ENCODE measurements at regions not wholly inside any gene's neighbourhood (a gene's known extent, or its start where the extent isn't known, plus 50 kb on each side); places are given as distances from the start of the nearest gene placed in this dataset.

GRCh38 chr6:132025468-132025867, 74.3 kb upstream of the CCN2 start:
- H3K9me3 ChIP-seq (ENCODE audit: insufficient read depth in 2 of 2, low read depth in 1 of 2, low read length in 1 of 2) = no peaks in the 10 kb centered on the region
- no peak overlapping the region for H3K56ac ChIP-seq (replicated peaks; ENCODE audit: insufficient read length, low read depth, low read length)
- no peaks in the 10 kb centered on the region for H3K27me3 ChIP-seq (replicated peaks in 1 of 4; ENCODE audit: control insufficient read depth in 3 of 4, extremely low read depth in 1 of 4, insufficient read depth in 3 of 4, low read length in 3 of 4)
- H3K18ac ChIP-seq (ENCODE audit: extremely low read depth, low read length) = no peak overlapping the region
- H3K4ac ChIP-seq (replicated peaks; ENCODE audit: insufficient read length, low read depth, low read length) = no peak overlapping the region
- no peaks in the 10 kb centered on the region for H3K79me2 ChIP-seq (ENCODE audit: control insufficient read depth in 1 of 2, insufficient read depth in 2 of 2, low read length in 2 of 2)
- no peak overlapping the region for H4K91ac ChIP-seq (replicated peaks; ENCODE audit: insufficient read length, low read length)
- H3K27ac ChIP-seq (ENCODE audit: low read depth, low read length) = no peak overlapping the region
- POLR2A ChIA-PET (ENCODE audit: partially characterized antibody) = interaction anchor here (0.6 to 5.4 kb wide), 4 partner anchors 28 to 1029 kb away, joined by 3 to 63 read pairs (median 4); partner anchors contain the start of gene CCN2
- peak overlapping the region; percentile 13; the same call in 1 of the 2 replicates for H2BK12ac ChIP-seq (ENCODE audit: low read depth, low read length)
- no peak overlapping the region for H3K9ac ChIP-seq (replicated peaks in 1 of 4; ENCODE audit: extremely low read depth in 1 of 4, low read depth in 3 of 4, low read length in 3 of 4)
- H2AFZ ChIP-seq (ENCODE audit: low read length) = no peak overlapping the region
- H3K4me1 ChIP-seq (replicated peaks in 1 of 4; ENCODE audit: control insufficient read depth in 3 of 4, insufficient read depth in 4 of 4, low read length in 3 of 4) = peaks cover 2 to 13% (median 7%) of the 10 kb centered on the region in 4 experiments; a peak in 3 of 7 replicates
- no peak overlapping the region for H4K5ac ChIP-seq (ENCODE audit: insufficient read length, low read depth, low read length)
- 0 out of 4 replicates have a peak overlapping the region, but pooled peaks of 1 of the 2 experiments have one; percentile 19 for H3K4me2 ChIP-seq (ENCODE audit: insufficient read depth in 1 of 2, low read depth in 2 of 2, low read length in 2 of 2)
- no peaks in the 10 kb centered on the region for H4K20me1 ChIP-seq (replicated peaks in 1 of 2; ENCODE audit: control insufficient read depth in 1 of 2, insufficient read depth in 2 of 2, low read length in 2 of 2)
- H4K8ac ChIP-seq (ENCODE audit: extremely low read depth, insufficient read depth, low read length) = no peak overlapping the region
- H3K23ac ChIP-seq (ENCODE audit: insufficient read length) = no peak overlapping the region
- H2BK20ac ChIP-seq (ENCODE audit: low read length) = no peak overlapping the region
- 62% methylated on average over 5 of the region's 5 CpGs; no CpG with 5 or more reads in 1 of the 2 experiments for WGBS, 2 experiments (ENCODE audit: extremely low coverage in 1 of 2, insufficient coverage in 1 of 2, insufficient read length in 1 of 2, insufficient replicate concordance in 2 of 2, low coverage in 1 of 2, low lambda C conversion rate in 2 of 2, missing lambda C conversion rate in 1 of 2)
- DNase-seq (ENCODE audit: low read depth in 1 of 2, low spot score in 2 of 2) (no peak), FAIRE-seq (no peak)
- H2BK120ac ChIP-seq (replicated peaks; ENCODE audit: low read depth, low read length) = no peak overlapping the region
- peak overlapping the region; percentile 27; the same call in 1 of the 2 replicates for H2BK5ac ChIP-seq (ENCODE audit: low read depth, low read length)
- H3K36me3 ChIP-seq (ENCODE audit: control insufficient read depth in 2 of 4, insufficient read depth in 4 of 4, low read length in 3 of 4) = no peaks in the 10 kb centered on the region
- H3K4me3 ChIP-seq (ENCODE audit: extremely low read depth in 1 of 4, insufficient read depth in 2 of 4, low read depth in 3 of 4, low read length in 4 of 4) = no peak overlapping the region
- no peak overlapping the region for H2BK15ac ChIP-seq (ENCODE audit: low read length)
- H2AK5ac ChIP-seq (ENCODE audit: low read depth, low read length) = no peak overlapping the region
- H3K23me2 ChIP-seq (ENCODE audit: low read depth, low read length) = no peaks in the 10 kb centered on the region
- H3K14ac ChIP-seq (ENCODE audit: insufficient read length) = no peak overlapping the region
- CTCF ChIA-PET (ENCODE audit: partially characterized antibody) = interaction anchor here (0.6 to 1.4 kb wide), 4 partner anchors 12 to 69 kb away, joined by 3 to 4 read pairs (median 3); no protein-coding TSS in a partner anchor
- no peaks in the 10 kb centered on the region for H3K79me1 ChIP-seq (ENCODE audit: low read depth, low read length)
- TF ChIP-seq RNF2 (IDR thresholded peaks at IDR 0.05; ENCODE audit: borderline replicate concordance, low read depth, low read length, missing control alignments, poor library complexity, severe bottlenecking) = no peak
- no peak for TF ChIP-seq ATF3 (IDR thresholded peaks at IDR 0.05; ENCODE audit: insufficient read depth, low read depth, low read length)
- TF ChIP-seq SIN3A (conservative IDR thresholded peaks at IDR 0.05 in 1 of 2, IDR thresholded peaks at IDR 0.05 in 1 of 2; ENCODE audit: low read depth in 1 of 2, low read length in 2 of 2) = no peak
- no peak for TF ChIP-seq ATF2 (IDR thresholded peaks at IDR 0.05; ENCODE audit: low read length)
- TF ChIP-seq TEAD4 (IDR thresholded peaks at IDR 0.05; ENCODE audit: low read depth, low read length) = no peak
- TF ChIP-seq SIRT6 (IDR thresholded peaks at IDR 0.05; ENCODE audit: low read length) = no peak
- no peak for TF ChIP-seq SP2 (IDR thresholded peaks at IDR 0.05; ENCODE audit: low read length)
- no peak for TF ChIP-seq HDAC6 (IDR thresholded peaks at IDR 0.05; ENCODE audit: low read depth, low read length)
- no peak for TF ChIP-seq E2F6 (IDR thresholded peaks at IDR 0.05)
- TF ChIP-seq MAX (IDR thresholded peaks at IDR 0.05) = no peak

Measured in H1 (cell line).